ENCODE measurements at regions not wholly inside any gene's neighbourhood (a gene's known extent, or its start where the extent isn't known, plus 50 kb on each side); places are given as distances from the start of the nearest gene placed in this dataset.
"Not testable (repeated sequence)": the region's sequence is repeated elsewhere in the genome, so short reads cannot be mapped to it uniquely, and the experiment has no call there.

- peak; percentile 94 for DNase-seq
Observed at GRCh38 chr18:10121786-10122515, 208.1 kb downstream of the VAPA start.

GRCh38 chr18:10122988-10123950, 209.5 kb downstream of the VAPA start:
- DNase-seq, result no peak

- DNase-seq, result no peak
Observed at GRCh38 chr18:10124071-10124470, 210.3 kb downstream of the VAPA start.

- DNase-seq, result no peak
Observed at GRCh38 chr18:10124557-10124956, 210.7 kb downstream of the VAPA start.

GRCh38 chr18:10124967-10125366, 211.2 kb downstream of the VAPA start:
- no peak for DNase-seq

- DNase-seq, result no peak
Observed at GRCh38 chr18:10127729-10128128, 213.9 kb downstream of the VAPA start.

- no peak for DNase-seq
Observed at GRCh38 chr18:10128921-10129501, 215.2 kb downstream of the VAPA start.

GRCh38 chr18:10130606-10131005, 216.8 kb downstream of the VAPA start:
- DNase-seq, result no peak

- no peak for DNase-seq
Observed at GRCh38 chr18:10131081-10131459, 217.3 kb downstream of the VAPA start.

- DNase-seq, result no peak
Observed at GRCh38 chr18:10131460-10132395, 217.9 kb downstream of the VAPA start.

- no peak for DNase-seq
Observed at GRCh38 chr18:10133516-10133915, 219.7 kb downstream of the VAPA start.

- DNase-seq, result no peak
Observed at GRCh38 chr18:10134204-10134603, 220.4 kb downstream of the VAPA start.

GRCh38 chr18:10134749-10135148, 220.9 kb downstream of the VAPA start:
- DNase-seq, result not testable (repeated sequence)

GRCh38 chr18:10135302-10135926, 221.6 kb downstream of the VAPA start:
- no peak for DNase-seq

- DNase-seq, result no peak
Observed at GRCh38 chr18:10138719-10139118, 224.9 kb downstream of the VAPA start.

- no peak for DNase-seq
Observed at GRCh38 chr18:10139783-10140410, 226.1 kb downstream of the VAPA start.

- no peak for DNase-seq
Observed at GRCh38 chr18:10140461-10141282, 226.9 kb downstream of the VAPA start.

- DNase-seq, result no peak
Observed at GRCh38 chr18:10141559-10141958, 227.7 kb downstream of the VAPA start.

- DNase-seq, result no peak
Observed at GRCh38 chr18:10142056-10142455, 228.2 kb downstream of the VAPA start.

- DNase-seq, result no peak
Observed at GRCh38 chr18:10142496-10143160, 228.8 kb downstream of the VAPA start.
